HG03045 (cell line): ENCODE measurements at regions not wholly inside any gene's neighbourhood (a gene's known extent, or its start where the extent isn't known, plus 50 kb on each side); places are given as distances from the start of the nearest gene placed in this dataset.
"Not testable (repeated sequence)": the region's sequence is repeated elsewhere in the genome, so short reads cannot be mapped to it uniquely, and the experiment has no call there.

Experiments
- ATAC-seq: cut with Tn5 transposase; IDR thresholded peaks from one replicate; pipeline ENCODE4 v1.9.1; 2021; ENCODE audit warnings: mild to moderate bottlenecking, moderate library complexity; ENCODE audit not compliant: unreplicated experiment

GRCh38 chr6:140003217-140003616 lies 628.8 kb upstream of the CITED2 start:
- no peak for ATAC-seq

- ATAC-seq: no peak
These were observed 628.1 kb upstream of the CITED2 start for GRCh38 chr6:140002396-140003022.

GRCh38 chr6:140001821-140002341 lies 627.4 kb upstream of the CITED2 start:
- ATAC-seq: no peak

- ATAC-seq: no peak
These were observed 626.6 kb upstream of the CITED2 start for GRCh38 chr6:140001005-140001404.

- ATAC-seq: not testable (repeated sequence)
These were observed 625.2 kb upstream of the CITED2 start for GRCh38 chr6:139999661-140000060.

- not testable (repeated sequence) for ATAC-seq
These were observed 624.0 kb upstream of the CITED2 start for GRCh38 chr6:139998478-139998877.

GRCh38 chr6:139996253-139996834 lies 621.9 kb upstream of the CITED2 start:
- no peak for ATAC-seq

- ATAC-seq: no peak
These were observed 620.5 kb upstream of the CITED2 start for GRCh38 chr6:139994998-139995397.

- no peak for ATAC-seq
These were observed 616.5 kb upstream of the CITED2 start for GRCh38 chr6:139990856-139991465.

- ATAC-seq: no peak
These were observed 615.7 kb upstream of the CITED2 start for GRCh38 chr6:139990026-139990686.

GRCh38 chr6:139988685-139989084 lies 614.2 kb upstream of the CITED2 start:
- no peak for ATAC-seq

GRCh38 chr6:139987091-139987490 lies 612.6 kb upstream of the CITED2 start:
- ATAC-seq: no peak

- ATAC-seq: no peak
These were observed 610.9 kb upstream of the CITED2 start for GRCh38 chr6:139985236-139985815.

GRCh38 chr6:139984317-139984716 lies 609.9 kb upstream of the CITED2 start:
- ATAC-seq: no peak

GRCh38 chr6:139983555-139984276 lies 609.3 kb upstream of the CITED2 start:
- ATAC-seq: no peak

GRCh38 chr6:139982652-139983295 lies 608.3 kb upstream of the CITED2 start:
- no peak for ATAC-seq

- no peak for ATAC-seq
These were observed 607.7 kb upstream of the CITED2 start for GRCh38 chr6:139982195-139982594.

- ATAC-seq: no peak
These were observed 607.3 kb upstream of the CITED2 start for GRCh38 chr6:139981768-139982181.

- ATAC-seq: no peak
These were observed 606.7 kb upstream of the CITED2 start for GRCh38 chr6:139981066-139981624.

- ATAC-seq: not testable (repeated sequence)
These were observed 606.2 kb upstream of the CITED2 start for GRCh38 chr6:139980631-139981030.
